ENCODE measurements at regions not wholly inside any gene's neighbourhood (a gene's known extent, or its start where the extent isn't known, plus 50 kb on each side); places are given as distances from the start of the nearest gene placed in this dataset.

DNA sequence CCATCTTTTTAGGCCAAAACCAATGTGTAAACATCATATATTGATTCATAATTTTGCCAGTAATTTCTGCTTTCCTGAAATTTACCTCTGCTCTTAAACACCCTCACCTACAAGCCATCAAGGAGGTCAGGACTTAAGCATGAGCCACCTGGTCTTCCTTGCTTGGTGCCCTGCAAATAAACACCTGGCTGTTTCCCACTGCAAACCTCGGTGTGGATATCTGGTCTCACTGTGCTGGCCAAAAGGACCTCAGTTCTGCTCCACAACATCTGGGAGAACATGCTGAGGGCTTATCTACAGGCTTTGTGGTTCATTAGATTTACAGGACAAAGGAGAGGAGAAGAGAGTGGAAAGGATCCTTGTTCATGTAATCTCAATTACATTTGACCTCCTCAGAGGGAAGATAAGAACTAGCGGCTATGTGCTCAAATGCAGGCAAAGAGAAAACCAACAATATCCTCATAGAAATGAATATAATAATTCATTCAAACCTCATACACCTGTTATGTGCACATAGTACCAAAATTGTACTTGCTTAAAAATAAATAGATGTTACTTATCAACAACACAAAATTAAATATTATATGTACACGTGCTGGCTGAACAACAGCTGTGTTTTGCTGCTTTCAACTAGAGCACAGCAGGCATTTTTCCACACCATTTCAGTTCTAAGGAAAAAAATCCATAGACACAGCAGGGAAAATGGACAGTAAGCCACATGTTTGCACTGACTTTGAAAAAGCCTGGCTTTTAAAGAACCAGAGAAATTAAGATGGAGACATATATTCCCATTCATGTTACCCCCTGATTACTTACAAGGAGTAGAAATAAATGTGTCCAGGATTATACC lies 465.1 kb downstream of the LPIN1 start:
- DNase-seq (no peak), ATAC-seq (ENCODE audit: insufficient read depth, low FRiP score) (no peak)
- Histone ChIP-seq H3K27me3 (ENCODE audit: control insufficient read depth in 3 of 3, insufficient read depth in 3 of 3, low read length in 2 of 3) (no peaks in the 10 kb centered on the region), H3K27ac (ENCODE audit: low read depth in 1 of 2, low read length in 1 of 2) (no peak overlapping the region), H3K9me3 (ENCODE audit: control insufficient read depth in 4 of 4, insufficient read depth in 3 of 4, low read length in 3 of 4) (no peaks in the 10 kb centered on the region), H3K4me1 (ENCODE audit: control insufficient read depth in 5 of 5, insufficient read depth in 5 of 5, low read length in 5 of 5) (peaks cover 0 to 6% (median 0%) of the 10 kb centered on the region in 5 donors), H3K36me3 (ENCODE audit: control insufficient read depth in 4 of 4, insufficient read depth in 4 of 4, low read length in 4 of 4) (no peaks in the 10 kb centered on the region), H3K9ac (ENCODE audit: insufficient read depth in 1 of 2, low read length in 2 of 2) (no peak overlapping the region), H3K4me3 (no peak overlapping the region)
- 68 to 93% methylated on average over 3 of the region's 3 CpGs for WGBS, 2 donors
- TF ChIP-seq, protein P1, sequence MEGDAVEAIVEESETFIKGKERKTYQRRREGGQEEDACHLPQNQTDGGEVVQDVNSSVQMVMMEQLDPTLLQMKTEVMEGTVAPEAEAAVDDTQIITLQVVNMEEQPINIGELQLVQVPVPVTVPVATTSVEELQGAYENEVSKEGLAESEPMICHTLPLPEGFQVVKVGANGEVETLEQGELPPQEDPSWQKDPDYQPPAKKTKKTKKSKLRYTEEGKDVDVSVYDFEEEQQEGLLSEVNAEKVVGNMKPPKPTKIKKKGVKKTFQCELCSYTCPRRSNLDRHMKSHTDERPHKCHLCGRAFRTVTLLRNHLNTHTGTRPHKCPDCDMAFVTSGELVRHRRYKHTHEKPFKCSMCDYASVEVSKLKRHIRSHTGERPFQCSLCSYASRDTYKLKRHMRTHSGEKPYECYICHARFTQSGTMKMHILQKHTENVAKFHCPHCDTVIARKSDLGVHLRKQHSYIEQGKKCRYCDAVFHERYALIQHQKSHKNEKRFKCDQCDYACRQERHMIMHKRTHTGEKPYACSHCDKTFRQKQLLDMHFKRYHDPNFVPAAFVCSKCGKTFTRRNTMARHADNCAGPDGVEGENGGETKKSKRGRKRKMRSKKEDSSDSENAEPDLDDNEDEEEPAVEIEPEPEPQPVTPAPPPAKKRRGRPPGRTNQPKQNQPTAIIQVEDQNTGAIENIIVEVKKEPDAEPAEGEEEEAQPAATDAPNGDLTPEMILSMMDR (IDR thresholded peaks at IDR 0.05; ENCODE audit: control extremely low read depth, extremely low read depth): no peak

DNA sequence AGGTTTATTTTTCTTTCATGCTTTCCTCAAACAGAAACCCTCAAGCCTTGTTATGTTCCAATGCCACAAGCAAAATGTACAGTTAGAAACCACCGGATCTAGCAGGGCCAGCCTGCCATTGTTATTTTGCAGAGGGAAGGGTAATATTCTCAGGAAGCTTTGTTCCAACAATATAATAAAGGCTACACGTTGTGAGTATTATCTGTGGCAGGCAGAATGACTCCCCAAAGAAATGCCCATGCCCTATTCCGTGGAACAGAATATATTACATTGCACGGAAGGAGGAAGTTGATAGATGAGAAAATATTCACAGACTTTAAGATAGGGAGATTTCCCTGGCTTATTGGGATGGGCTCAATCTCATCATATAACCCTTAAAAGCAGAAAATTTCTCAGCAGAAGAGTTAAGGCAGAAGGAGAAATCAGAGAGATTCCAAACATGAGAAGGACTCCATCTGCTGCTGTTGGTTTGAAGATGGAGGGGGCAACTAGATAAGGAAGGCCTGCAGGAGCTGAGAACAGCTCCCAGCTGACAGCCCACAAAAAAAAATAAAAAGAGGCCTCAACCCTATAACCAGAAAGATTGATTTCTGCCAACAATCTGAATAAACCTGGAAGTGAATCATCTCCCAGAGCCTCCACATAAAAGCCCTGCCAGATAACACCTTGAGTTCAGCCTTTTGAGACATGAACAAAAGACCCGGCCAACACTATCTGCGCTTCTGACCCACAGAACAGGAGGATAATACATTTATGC lies 466.6 kb downstream of the LPIN1 start:
- Histone ChIP-seq H3K9ac (ENCODE audit: insufficient read depth in 1 of 2, low read length in 2 of 2) (no peak overlapping the region), H3K9me3 (ENCODE audit: control insufficient read depth in 4 of 4, insufficient read depth in 3 of 4, low read length in 3 of 4) (no peaks in the 10 kb centered on the region), H3K4me3 (no peak overlapping the region), H3K27me3 (ENCODE audit: control insufficient read depth in 3 of 3, insufficient read depth in 3 of 3, low read length in 2 of 3) (no peaks in the 10 kb centered on the region), H3K27ac (ENCODE audit: low read depth in 1 of 2, low read length in 1 of 2) (no peak overlapping the region), H3K4me1 (ENCODE audit: control insufficient read depth in 5 of 5, insufficient read depth in 5 of 5, low read length in 5 of 5) (peaks cover 0 to 6% (median 0%) of the 10 kb centered on the region in 5 donors), H3K36me3 (ENCODE audit: control insufficient read depth in 4 of 4, insufficient read depth in 4 of 4, low read length in 4 of 4) (no peaks in the 10 kb centered on the region)
- peak in 2 of 3 donors; percentile 14 to 43 for DNase-seq
- whole genome bisulfite sequencing, 2 donors: 66 to 75% methylated on average over 6 of the region's 6 CpGs
- TF ChIP-seq, protein P1 (IDR thresholded peaks at IDR 0.05; ENCODE audit: control extremely low read depth, extremely low read depth): no peak
- ATAC-seq (ENCODE audit: insufficient read depth, low FRiP score): no peak

DNA sequence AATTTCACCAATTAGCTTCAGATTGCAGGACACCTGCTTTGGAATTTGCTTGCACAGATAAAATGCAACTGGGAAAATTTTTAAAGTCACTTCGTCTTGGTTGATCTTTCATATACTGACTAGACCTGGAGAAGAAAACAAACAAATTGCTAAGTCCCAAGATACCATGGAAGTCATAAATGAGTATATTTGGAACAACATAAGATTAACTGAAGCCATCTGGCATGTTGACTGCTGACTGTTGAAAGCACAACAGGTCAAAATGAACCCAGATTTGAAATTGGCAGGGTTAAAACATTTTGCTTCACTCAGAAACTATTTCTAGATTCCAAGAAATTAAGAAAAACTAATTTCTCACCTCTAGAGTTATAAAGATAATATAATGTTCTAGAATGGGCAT lies 470.7 kb downstream of the LPIN1 start:
- no peaks in the 10 kb centered on the region for H3K36me3 ChIP-seq (ENCODE audit: control insufficient read depth in 4 of 4, insufficient read depth in 4 of 4, low read length in 4 of 4)
- 78 to 83% methylated on average over 1 of the region's 1 CpG for WGBS, 2 donors

More for the DNA sequence above, 470.7 kb downstream of the LPIN1 start:
- no peaks in the 10 kb centered on the region for H3K27me3 ChIP-seq (ENCODE audit: control insufficient read depth in 3 of 3, insufficient read depth in 3 of 3, low read length in 2 of 3)
- H3K4me1 ChIP-seq (ENCODE audit: control insufficient read depth in 5 of 5, insufficient read depth in 5 of 5, low read length in 5 of 5): peaks cover 0 to 6% (median 0%) of the 10 kb centered on the region in 5 donors
- no peaks in the 10 kb centered on the region for H3K9me3 ChIP-seq (ENCODE audit: control insufficient read depth in 4 of 4, insufficient read depth in 3 of 4, low read length in 3 of 4)
- H3K4me3 ChIP-seq: no peak overlapping the region
- no peak overlapping the region for H3K9ac ChIP-seq (ENCODE audit: insufficient read depth in 1 of 2, low read length in 2 of 2)
- no peak overlapping the region for H3K27ac ChIP-seq (ENCODE audit: low read depth in 1 of 2, low read length in 1 of 2)
- DNase-seq (no peak), ATAC-seq (ENCODE audit: insufficient read depth, low FRiP score) (no peak)
- TF ChIP-seq, protein P1 (IDR thresholded peaks at IDR 0.05; ENCODE audit: control extremely low read depth, extremely low read depth): no peak

Data from lung (tissue), 11 donors.